Endodermal cell (in vitro differentiated cells): ENCODE measurements at regions not wholly inside any gene's neighbourhood (a gene's known extent, or its start where the extent isn't known, plus 50 kb on each side); places are given as distances from the start of the nearest gene placed in this dataset.

Experiments used
- DNase-seq: peaks from one replicate; pipeline ENCODE4 v3.0.0-alpha.2; 2017
- H3K27ac ChIP-seq: 2 replicates; pipeline ENCODE4 v1.5.1; 2013; ENCODE audit warnings: mild to moderate bottlenecking, low read depth, low read length, moderate library complexity
- H3K27me3 ChIP-seq: 2 replicates; pipeline ENCODE4 v1.6.1; 2013; ENCODE audit warnings: mild to moderate bottlenecking, low read length, moderate library complexity; ENCODE audit not compliant: insufficient read depth, control insufficient read depth, poor library complexity, severe bottlenecking
- H3K36me3 ChIP-seq: 2 replicates; pipeline ENCODE4 v1.7.0; 2013; ENCODE audit warnings: mild to moderate bottlenecking, low read length, moderate library complexity; ENCODE audit not compliant: control insufficient read depth, insufficient read depth
- H3K4me1 ChIP-seq: one replicate; pipeline ENCODE4 v1.7.0; 2013; ENCODE audit warnings: low read length; ENCODE audit not compliant: control insufficient read depth, insufficient read depth
- H3K4me3 ChIP-seq: 2 replicates; pipeline ENCODE4 v1.5.1; 2013; ENCODE audit warnings: mild to moderate bottlenecking, low read length, moderate library complexity
- H3K9ac ChIP-seq: 2 replicates; pipeline ENCODE4 v1.6.1; 2013; ENCODE audit warnings: mild to moderate bottlenecking, low read length, moderate library complexity; ENCODE audit not compliant: poor library complexity, severe bottlenecking; ENCODE audit errors: extremely low read depth
- H3K9me3 ChIP-seq: 2 replicates; pipeline ENCODE4 v1.6.1; 2013; ENCODE audit warnings: mild to moderate bottlenecking, low read length, moderate library complexity; ENCODE audit not compliant: control insufficient read depth
- H3K27ac Mint-ChIP-seq: 2 replicates; pipeline ENCODE4 v1.8.0; 2020; ENCODE audit warnings: mixed read lengths
- H3K27me3 Mint-ChIP-seq: 2 replicates; pipeline ENCODE4 v1.8.0; 2021; ENCODE audit warnings: mild to moderate bottlenecking, mixed read lengths; ENCODE audit not compliant: insufficient read depth
- H3K36me3 Mint-ChIP-seq: 2 replicates; pipeline ENCODE4 v1.8.0; 2020; ENCODE audit warnings: low read depth, mixed read lengths
- H3K4me1 Mint-ChIP-seq: 2 replicates; pipeline ENCODE4 v1.8.0; 2020; ENCODE audit warnings: mixed read lengths
- H3K4me3 Mint-ChIP-seq: 2 replicates; pipeline ENCODE4 v1.8.0; 2020; ENCODE audit warnings: mild to moderate bottlenecking, moderate library complexity, mixed read lengths
- H3K9me3 Mint-ChIP-seq: 2 replicates; pipeline ENCODE4 v1.8.0; 2020; ENCODE audit warnings: mild to moderate bottlenecking, mixed read lengths
- WGBS, 2 experiments: methylation state at CpG; one replicate each; pipeline versions ENCODE4 v1.1.5 to v1.1.7; 2013; ENCODE audit warnings: missing lambda C conversion rate in 2 of 2, mixed read lengths in 1 of 2; ENCODE audit not compliant: insufficient coverage in 1 of 2, insufficient read length in 1 of 2; 5-methylcytosine and 5-hydroxymethylcytosine counted together
- TF ChIP-seq, protein P1 (sequence below): fragments of 200-600 bp; sonication (generic); conservative IDR thresholded peaks from 2 replicates; pipeline ENCODE4 v1.5.0; 2021; ENCODE audit warnings: antibody characterized with exemption, mild to moderate bottlenecking

GRCh38 chr12:5123921-5124320 is 80.2 kb downstream of the KCNA5 start:
- no peaks in the 10 kb centered on the region for H3K9me3 ChIP-seq
- peaks cover 15% of the 10 kb centered on the region for H3K9me3 Mint-ChIP-seq
- no peak overlapping the region for H3K9ac ChIP-seq
- no peak overlapping the region for H3K27ac Mint-ChIP-seq
- no peak overlapping the region for H3K4me3 Mint-ChIP-seq
- no peak overlapping the region for H3K4me3 ChIP-seq
- peaks cover 6% of the 10 kb centered on the region for H3K36me3 Mint-ChIP-seq
- WGBS, 2 experiments: 92 to 100% methylated on average over 2 of the region's 2 CpGs
- no peaks in the 10 kb centered on the region for H3K4me1 Mint-ChIP-seq
- no peak for DNase-seq
- H3K4me1 ChIP-seq: no peaks in the 10 kb centered on the region
- no peaks in the 10 kb centered on the region for H3K36me3 ChIP-seq
- TF ChIP-seq, protein P1, sequence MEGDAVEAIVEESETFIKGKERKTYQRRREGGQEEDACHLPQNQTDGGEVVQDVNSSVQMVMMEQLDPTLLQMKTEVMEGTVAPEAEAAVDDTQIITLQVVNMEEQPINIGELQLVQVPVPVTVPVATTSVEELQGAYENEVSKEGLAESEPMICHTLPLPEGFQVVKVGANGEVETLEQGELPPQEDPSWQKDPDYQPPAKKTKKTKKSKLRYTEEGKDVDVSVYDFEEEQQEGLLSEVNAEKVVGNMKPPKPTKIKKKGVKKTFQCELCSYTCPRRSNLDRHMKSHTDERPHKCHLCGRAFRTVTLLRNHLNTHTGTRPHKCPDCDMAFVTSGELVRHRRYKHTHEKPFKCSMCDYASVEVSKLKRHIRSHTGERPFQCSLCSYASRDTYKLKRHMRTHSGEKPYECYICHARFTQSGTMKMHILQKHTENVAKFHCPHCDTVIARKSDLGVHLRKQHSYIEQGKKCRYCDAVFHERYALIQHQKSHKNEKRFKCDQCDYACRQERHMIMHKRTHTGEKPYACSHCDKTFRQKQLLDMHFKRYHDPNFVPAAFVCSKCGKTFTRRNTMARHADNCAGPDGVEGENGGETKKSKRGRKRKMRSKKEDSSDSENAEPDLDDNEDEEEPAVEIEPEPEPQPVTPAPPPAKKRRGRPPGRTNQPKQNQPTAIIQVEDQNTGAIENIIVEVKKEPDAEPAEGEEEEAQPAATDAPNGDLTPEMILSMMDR: no peak
- H3K27ac ChIP-seq: no peak overlapping the region
- no peaks in the 10 kb centered on the region for H3K27me3 ChIP-seq
- peaks cover 9% of the 10 kb centered on the region for H3K27me3 Mint-ChIP-seq

GRCh38 chr12:5124401-5124800 is 80.7 kb downstream of the KCNA5 start:
- Histone ChIP-seq H3K9me3 (no peaks in the 10 kb centered on the region), H3K4me1 (no peaks in the 10 kb centered on the region), H3K27me3 (no peaks in the 10 kb centered on the region), H3K36me3 (no peaks in the 10 kb centered on the region), H3K9ac (no peak overlapping the region), H3K4me3 (no peak overlapping the region), H3K27ac (no peak overlapping the region)
- H3K4me3 Mint-ChIP-seq: no peak overlapping the region
- peaks cover 3% of the 10 kb centered on the region for H3K4me1 Mint-ChIP-seq
- H3K36me3 Mint-ChIP-seq: peaks cover 6% of the 10 kb centered on the region
- H3K27me3 Mint-ChIP-seq: peaks cover 9% of the 10 kb centered on the region
- no peak overlapping the region for H3K27ac Mint-ChIP-seq
- TF ChIP-seq, protein P1: no peak
- peaks cover 15% of the 10 kb centered on the region for H3K9me3 Mint-ChIP-seq
- DNase-seq: no peak

- H3K36me3 Mint-ChIP-seq: peaks cover 2% of the 10 kb centered on the region
- H3K27me3 Mint-ChIP-seq: peaks cover 14% of the 10 kb centered on the region
- Histone ChIP-seq H3K4me3 (no peak overlapping the region), H3K27ac (no peak overlapping the region), H3K9me3 (peaks cover 7% of the 10 kb centered on the region), H3K4me1 (no peaks in the 10 kb centered on the region), H3K9ac (no peak overlapping the region), H3K36me3 (no peaks in the 10 kb centered on the region), H3K27me3 (peaks cover 10% of the 10 kb centered on the region)
- TF ChIP-seq, protein P1: no peak
- DNase-seq: no peak
- no peak overlapping the region for H3K27ac Mint-ChIP-seq
- H3K9me3 Mint-ChIP-seq: peaks cover 7% of the 10 kb centered on the region
- WGBS, 2 experiments: 91 to 100% methylated on average over 3 to 5 of the region's 5 CpGs
- peaks cover 22% of the 10 kb centered on the region for H3K4me1 Mint-ChIP-seq
- H3K4me3 Mint-ChIP-seq: no peak overlapping the region
These were observed 91.3 kb downstream of the KCNA5 start for GRCh38 chr12:5134861-5135525.
